ENCODE measurements at regions not wholly inside any gene's neighbourhood (a gene's known extent, or its start where the extent isn't known, plus 50 kb on each side); places are given as distances from the start of the nearest gene placed in this dataset.

DNA sequence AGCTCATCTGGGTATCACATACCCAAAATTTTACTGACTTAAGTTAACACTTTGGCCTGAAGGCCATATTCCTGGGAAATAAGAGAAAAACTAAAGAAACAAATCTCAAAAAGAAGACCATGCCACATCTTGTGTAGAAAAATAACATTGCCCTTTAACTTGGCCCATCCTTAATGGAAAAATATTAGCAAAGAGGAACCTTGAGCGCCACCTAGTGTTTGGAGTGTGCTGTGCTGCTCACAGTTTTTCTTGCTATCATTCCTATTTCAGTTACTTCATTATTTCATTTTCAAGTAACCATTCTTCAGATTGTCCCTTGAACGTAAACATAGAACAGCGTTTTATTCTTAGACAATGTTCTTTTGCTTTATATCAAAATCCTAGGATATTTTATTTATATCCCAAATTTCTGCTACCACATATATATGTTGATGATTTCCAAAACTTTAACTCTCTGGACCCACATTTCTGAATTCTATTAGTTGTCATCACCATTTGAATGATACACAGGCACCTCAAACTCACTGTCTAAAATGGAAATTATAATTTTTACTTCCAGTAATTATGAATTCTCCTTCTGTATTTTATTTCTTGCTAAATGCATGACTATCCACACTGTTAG lies 999.0 kb upstream of the ADGRL3 start:
- Histone ChIP-seq H3K4me1 (replicated peaks in 1 of 2) (no peaks in the 10 kb centered on the region), H3K4me3 (no peak overlapping the region), H3K9me3 (replicated peaks in 1 of 3) (no peaks in the 10 kb centered on the region), H3K27ac (no peak overlapping the region), H3K36me3 (replicated peaks in 1 of 2) (no peaks in the 10 kb centered on the region), H3K27me3 (no peaks in the 10 kb centered on the region)
- intact Hi-C loops (cut with DNase I) = no loop called here
- TF ChIP-seq, protein P1, sequence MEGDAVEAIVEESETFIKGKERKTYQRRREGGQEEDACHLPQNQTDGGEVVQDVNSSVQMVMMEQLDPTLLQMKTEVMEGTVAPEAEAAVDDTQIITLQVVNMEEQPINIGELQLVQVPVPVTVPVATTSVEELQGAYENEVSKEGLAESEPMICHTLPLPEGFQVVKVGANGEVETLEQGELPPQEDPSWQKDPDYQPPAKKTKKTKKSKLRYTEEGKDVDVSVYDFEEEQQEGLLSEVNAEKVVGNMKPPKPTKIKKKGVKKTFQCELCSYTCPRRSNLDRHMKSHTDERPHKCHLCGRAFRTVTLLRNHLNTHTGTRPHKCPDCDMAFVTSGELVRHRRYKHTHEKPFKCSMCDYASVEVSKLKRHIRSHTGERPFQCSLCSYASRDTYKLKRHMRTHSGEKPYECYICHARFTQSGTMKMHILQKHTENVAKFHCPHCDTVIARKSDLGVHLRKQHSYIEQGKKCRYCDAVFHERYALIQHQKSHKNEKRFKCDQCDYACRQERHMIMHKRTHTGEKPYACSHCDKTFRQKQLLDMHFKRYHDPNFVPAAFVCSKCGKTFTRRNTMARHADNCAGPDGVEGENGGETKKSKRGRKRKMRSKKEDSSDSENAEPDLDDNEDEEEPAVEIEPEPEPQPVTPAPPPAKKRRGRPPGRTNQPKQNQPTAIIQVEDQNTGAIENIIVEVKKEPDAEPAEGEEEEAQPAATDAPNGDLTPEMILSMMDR (IDR thresholded peaks at IDR 0.05) = peak; percentile 59 to 88 (median 68)
- TF ChIP-seq POLR2A (IDR thresholded peaks at IDR 0.05) = no peak
- peak; percentile 24 to 70 (median 53) for DNase-seq
- WGBS, 4 donors = 8 to 22% (median 13%) methylated on average over 3 of the region's 3 CpGs

DNA sequence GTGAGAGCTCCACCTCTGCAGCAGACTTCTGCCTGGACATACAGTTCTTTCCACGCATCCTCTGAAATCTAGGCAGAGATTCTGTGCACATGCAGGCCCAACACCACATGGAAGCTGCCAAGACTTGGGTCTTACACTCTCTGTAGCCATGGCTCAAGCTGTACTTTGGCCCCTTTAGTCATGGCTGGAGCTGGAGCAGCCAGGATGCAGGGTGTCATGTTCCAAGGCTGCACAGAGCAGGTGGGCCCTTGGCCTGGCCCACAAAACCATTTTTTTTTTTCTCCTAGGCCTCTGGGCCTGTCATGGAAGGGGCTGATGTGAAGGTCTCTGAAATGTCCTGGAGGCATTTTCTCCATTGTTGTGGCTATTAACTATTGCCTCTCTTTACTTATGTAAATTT lies 990.5 kb upstream of the ADGRL3 start:
- Histone ChIP-seq H3K4me1 (replicated peaks in 1 of 2) (no peaks in the 10 kb centered on the region), H3K4me3 (no peak overlapping the region), H3K27ac (no peak overlapping the region), H3K36me3 (replicated peaks in 1 of 2) (no peaks in the 10 kb centered on the region), H3K9me3 (replicated peaks in 1 of 3) (no peaks in the 10 kb centered on the region), H3K27me3 (no peaks in the 10 kb centered on the region)
- TF ChIP-seq, protein P1 (IDR thresholded peaks at IDR 0.05) = no peak
- TF ChIP-seq POLR2A (IDR thresholded peaks at IDR 0.05) = no peak
- no peak for DNase-seq
- intact Hi-C loops (cut with DNase I) = no loop called here
- WGBS, 4 donors = 78 to 94% (median 85%) methylated on average over 1 of the region's 1 CpG

DNA sequence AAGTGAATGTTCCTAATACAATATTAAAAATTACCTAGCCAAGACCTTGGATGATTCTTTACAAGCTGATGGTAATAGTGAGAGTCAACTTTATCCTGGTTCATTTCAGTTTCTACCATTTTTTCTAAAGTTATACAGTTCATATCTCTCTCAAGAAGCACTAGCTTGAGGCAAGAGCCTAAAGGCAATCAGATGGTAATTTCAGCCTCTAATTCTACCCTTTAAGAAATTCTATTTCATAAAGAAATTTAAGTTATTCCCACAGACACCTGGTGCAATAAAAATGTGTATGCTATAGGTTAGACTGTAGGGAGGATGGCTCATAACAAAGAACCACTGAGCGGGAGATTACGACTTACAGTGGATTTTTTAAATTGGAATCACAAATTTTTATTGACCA lies 984.2 kb upstream of the ADGRL3 start:
- Histone ChIP-seq H3K9me3 (replicated peaks in 1 of 3) (no peaks in the 10 kb centered on the region), H3K4me1 (replicated peaks in 1 of 2) (no peaks in the 10 kb centered on the region), H3K27ac (no peak overlapping the region), H3K36me3 (replicated peaks in 1 of 2) (no peaks in the 10 kb centered on the region), H3K27me3 (no peaks in the 10 kb centered on the region), H3K4me3 (no peak overlapping the region)
- intact Hi-C loops (cut with DNase I) = no loop called here
- no peak for DNase-seq
- TF ChIP-seq, protein P1 (IDR thresholded peaks at IDR 0.05) = no peak
- no peak for TF ChIP-seq POLR2A (IDR thresholded peaks at IDR 0.05)
- WGBS, 4 donors = 95 to 100% (median 99%) methylated on average over 2 of the region's 2 CpGs

DNA sequence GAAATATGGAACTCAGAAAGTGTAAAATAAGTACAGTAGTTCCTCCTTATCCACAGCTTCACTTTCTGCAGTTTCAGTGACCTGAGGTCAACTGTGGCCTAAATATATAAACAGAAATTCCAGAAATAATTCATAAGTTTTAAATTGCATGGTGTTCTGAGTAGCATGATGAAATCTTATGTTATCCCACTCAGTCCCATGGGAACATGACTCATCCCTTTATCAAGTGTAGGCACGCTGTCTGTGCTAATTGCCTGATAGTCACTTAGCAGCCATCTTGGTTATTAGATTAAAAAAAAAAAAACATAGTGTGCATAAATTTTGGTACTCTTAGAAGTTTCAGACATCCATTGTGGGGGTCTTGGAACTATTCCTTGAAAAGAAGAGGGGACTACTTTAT lies 983.4 kb upstream of the ADGRL3 start:
- 34 to 63% (median 42%) methylated on average over 1 of the region's 1 CpG for WGBS, 4 donors
- Histone ChIP-seq H3K36me3 (replicated peaks in 1 of 2) (no peaks in the 10 kb centered on the region), H3K4me1 (replicated peaks in 1 of 2) (no peaks in the 10 kb centered on the region), H3K27me3 (no peaks in the 10 kb centered on the region), H3K9me3 (replicated peaks in 1 of 3) (no peaks in the 10 kb centered on the region), H3K27ac (no peak overlapping the region), H3K4me3 (no peak overlapping the region)
- TF ChIP-seq, protein P1 (IDR thresholded peaks at IDR 0.05) = no peak
- no peak for TF ChIP-seq POLR2A (IDR thresholded peaks at IDR 0.05)
- DNase-seq = no peak
- intact Hi-C loops (cut with DNase I) = no loop called here
